ENCODE measurements at regions not wholly inside any gene's neighbourhood (a gene's known extent, or its start where the extent isn't known, plus 50 kb on each side); places are given as distances from the start of the nearest gene placed in this dataset.

DNA sequence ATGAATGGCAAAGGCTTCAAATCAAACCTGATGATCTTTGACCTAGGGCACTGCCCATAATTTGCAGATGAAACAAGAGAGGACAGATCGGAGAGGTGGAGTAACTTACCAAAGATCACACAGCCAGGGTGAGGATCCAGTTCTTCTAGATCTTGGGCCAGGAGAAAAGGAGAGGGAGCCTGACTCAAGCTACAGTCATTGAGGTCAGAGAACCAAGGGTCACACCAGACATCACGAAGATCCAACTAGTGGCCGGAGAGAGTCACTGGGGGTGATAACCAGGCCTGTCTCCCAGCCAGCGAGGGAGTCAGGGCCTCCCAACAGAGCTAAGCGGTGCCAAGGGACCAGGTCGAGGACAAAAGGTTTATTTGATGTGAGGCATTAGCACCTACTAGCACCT, 115.0 kb downstream of the RIPK4 start:
- no peak for DNase-seq

GRCh38 chr21:41651406-41651805, 115.4 kb downstream of the RIPK4 start:
- no peak for DNase-seq

GRCh38 chr21:41650526-41651145, 116.2 kb downstream of the RIPK4 start:
- no peak for DNase-seq

- no peak for DNase-seq
Measured at GRCh38 chr21:41648591-41649031, 118.2 kb downstream of the RIPK4 start.

DNA sequence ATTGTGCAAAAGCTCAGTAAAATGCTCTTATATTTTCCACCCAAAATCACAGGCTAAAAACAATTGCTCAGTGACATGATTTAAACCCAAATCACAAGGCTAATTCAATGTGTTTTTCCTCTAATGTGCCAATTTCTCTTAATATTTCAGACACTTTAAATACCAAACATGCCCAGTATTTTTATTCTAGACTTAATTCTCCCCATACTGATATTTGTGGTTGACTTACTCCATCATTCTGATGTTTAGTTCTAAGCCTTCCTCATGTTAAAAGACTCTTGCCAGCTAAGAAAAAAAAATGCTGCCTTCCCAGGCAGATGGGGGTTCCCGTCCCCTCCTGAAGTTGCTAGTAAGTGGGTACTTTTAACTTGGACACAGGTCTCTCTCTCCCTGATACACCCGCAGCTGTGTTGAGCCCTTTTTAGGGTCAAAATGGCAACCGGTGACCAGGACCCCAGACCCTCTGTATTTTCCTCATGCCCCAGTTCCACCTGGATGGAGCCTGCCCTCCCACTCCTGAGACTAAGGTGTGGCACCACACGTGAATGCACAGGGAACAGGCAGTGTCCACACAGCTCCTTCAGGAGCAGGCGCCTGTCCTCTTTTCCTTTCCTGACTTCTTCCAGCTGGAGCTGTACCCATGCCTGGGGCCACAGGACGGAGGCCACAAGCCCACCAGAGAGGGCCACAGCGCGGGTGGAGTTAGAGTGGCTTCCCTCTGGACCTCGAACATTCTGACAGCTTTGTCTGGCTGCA, 118.9 kb downstream of the RIPK4 start:
- DNase-seq: no peak

DNA sequence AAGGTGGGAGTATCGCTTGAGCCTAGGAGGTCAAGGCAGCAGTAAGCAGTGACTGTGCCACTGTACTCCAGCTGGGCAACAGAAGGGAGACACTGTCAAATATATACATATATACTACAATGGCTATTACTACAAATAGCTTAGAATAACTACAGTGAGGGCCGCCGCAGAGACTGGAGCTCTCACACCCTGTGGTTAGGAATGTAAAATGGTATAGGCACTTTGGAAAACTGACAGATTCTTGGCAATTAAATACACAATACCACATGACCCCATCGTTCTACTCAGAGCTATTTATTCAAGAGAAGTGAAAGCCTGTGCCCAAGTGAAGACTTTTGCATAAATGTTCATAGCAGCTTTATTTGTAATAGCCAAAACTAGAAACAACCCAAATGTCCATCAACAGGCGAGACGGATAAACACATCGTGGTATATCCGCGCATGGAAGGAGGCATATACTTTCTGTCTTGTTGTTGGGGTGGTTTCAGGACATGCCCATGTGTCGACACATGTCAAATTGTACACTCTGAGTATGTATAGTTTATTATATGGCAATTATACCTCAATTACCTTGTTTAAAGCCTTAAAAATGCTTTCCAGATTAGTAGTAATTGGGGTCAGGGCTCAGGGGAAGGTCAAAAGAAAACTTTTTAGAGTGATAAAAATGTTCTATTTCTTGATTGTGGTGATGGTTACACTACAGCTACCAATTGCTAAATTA, 123.4 kb downstream of the RIPK4 start:
- DNase-seq: no peak

DNA sequence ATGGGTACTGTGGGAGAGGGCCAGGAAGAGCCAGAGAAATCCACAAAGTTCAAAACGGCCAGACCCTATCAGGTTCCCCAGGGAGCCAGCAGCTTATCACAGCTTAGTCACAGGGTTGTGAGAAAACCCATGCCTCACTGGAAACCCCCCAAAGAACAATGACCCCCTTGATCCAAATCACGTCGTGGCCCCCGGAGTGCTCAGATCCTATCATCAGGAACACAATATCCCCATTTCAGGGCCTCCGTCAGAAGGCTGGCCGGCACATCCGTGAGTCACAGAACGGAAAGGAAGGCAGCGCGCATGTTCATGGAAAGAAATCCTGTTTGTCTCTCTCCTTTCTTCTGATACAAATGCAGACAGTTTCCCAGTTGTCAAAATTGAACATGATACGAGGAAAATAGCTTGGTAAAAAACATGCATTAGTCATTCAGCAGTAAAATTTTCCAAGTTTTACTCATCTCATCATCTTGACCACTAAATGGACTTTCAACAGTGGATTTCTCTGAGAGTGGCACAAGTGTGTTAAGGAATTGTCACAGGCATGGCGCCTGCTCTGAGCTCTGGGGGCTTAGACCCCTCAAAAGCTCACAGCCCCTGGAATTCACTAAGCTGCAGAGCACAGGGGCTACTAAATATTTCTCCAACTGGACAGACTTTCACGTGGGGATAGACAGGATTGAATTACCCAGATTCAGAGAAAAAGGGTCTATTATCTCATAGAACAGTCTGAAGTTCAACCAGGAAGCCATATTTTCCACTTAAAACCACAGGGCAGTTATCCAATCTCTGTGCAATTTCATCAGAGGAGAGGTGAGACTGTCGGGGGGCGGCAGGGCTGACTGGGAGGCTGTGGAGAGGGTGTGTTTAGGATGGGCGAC, 124.8 kb downstream of the RIPK4 start:
- DNase-seq: no peak

GRCh38 chr21:41641510-41641815, 125.4 kb downstream of the RIPK4 start:
- DNase-seq: no peak

GRCh38 chr21:41640748-41641509, 125.9 kb downstream of the RIPK4 start:
- no peak for DNase-seq

DNA sequence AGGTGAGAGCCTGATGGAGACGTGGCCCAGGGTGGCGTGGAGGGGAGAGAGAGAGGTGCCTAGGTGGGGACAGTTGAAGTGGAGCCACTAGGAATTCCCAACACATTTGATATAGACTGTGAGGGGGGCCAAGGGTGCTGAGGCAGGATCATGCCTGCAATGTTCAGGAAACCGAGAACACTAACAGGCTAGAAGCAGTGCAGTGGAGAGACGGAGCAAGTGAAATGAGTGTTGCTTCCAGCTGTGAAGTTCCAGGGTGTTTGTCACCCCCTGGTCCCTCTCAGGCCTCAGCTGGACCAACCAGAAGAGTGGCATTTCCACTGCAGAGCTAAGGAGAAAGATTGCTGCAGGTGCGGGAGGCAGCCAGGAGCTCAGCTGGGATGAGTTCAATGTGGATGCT, 127.1 kb downstream of the RIPK4 start:
- DNase-seq: no peak

GRCh38 chr21:41639336-41639735, 127.5 kb downstream of the RIPK4 start:
- no peak for DNase-seq

- DNase-seq: no peak
Measured at GRCh38 chr21:41638201-41638790, 128.6 kb downstream of the RIPK4 start.

DNA sequence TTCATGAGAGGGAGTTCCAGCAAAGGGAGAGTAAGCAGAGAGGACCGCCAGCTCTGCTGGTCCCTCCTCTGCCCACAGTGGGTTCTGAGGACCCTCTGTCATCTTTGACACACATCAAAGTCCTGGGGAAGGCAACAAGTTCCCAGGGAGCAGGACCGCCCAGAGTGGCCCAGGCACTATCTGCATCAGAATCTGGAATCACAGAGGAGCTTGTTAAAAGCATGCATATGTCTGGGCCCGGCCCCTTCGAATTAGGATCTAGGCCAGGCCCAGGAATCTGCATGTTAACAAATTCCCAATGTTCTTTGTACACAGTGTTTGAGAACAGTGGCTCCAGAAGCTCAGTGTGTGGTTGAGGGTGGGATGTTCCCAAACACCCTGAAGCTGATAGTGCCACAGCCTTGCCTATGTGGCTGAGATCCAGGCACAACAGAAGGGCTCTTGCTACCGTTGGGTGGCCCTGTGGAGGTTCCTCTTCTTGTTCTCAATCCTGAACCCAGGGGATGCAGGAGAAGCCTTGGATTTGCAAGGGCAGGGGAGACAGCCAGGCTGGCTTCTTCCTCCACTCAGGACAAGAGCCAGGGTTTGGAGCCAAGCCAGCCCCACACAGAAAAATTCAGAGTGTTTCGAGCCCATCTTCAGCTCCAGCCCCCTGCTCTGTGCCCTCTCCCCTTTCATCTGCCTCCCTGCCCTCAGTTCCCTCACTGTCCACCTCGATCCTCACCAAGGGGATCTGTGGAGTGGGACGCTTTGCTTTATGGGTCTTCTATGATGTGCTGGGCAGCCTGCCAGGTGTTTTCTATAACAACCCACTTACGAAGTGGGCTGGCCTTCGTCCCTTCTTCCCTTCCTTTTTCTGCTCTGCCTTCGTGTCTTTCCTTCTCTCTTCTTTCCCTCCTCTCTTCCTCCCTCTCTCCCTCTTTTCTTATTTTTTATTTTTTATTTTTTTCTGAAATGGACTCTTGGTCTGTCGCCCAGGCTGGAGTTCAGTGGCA, 129.0 kb upstream of the TMPRSS2 start:
- DNase-seq: no peak

- DNase-seq: no peak
Measured at GRCh38 chr21:41635874-41636273, 127.9 kb upstream of the TMPRSS2 start.

GRCh38 chr21:41634858-41635257, 126.9 kb upstream of the TMPRSS2 start:
- no peak for DNase-seq

- no peak for DNase-seq
Measured at GRCh38 chr21:41634211-41634694, 126.3 kb upstream of the TMPRSS2 start.

GRCh38 chr21:41633627-41634026, 125.7 kb upstream of the TMPRSS2 start:
- DNase-seq: no peak

DNA sequence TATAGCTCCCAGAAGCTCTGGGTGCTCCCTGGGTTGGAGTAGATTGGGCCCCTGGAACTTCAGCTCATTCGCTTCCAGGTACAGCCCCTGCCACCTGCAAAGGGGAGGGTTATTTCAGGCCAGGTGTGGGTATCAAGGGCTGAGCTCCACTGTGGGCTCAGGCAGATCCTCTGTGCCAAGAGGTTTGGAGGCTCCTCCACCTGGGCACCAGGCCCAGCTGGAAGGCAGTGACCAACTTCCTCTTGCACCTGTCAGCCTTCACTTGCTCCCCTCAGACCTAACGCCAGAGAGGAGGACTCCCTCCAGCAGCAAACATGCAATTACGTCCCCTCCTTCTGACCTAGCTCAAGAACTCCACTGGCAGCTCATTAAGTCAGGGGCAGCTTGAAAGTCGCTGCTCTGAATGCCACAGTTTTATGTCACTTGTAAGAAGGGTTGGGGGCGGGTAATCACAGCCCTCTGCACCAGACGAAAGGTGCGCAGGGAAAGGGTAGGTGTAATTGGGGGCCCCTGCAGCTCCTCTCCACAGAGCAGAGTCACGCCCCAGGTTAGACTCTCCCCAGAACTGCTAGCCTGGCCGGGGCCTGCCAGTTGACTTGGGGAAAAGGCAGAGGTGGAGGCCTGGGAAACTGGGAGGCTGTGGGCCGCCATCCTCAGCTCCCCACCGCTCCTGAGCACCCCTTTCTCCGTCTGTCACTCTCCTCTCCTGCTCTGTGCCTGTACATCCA, 125.0 kb upstream of the TMPRSS2 start:
- no peak for DNase-seq

DNA sequence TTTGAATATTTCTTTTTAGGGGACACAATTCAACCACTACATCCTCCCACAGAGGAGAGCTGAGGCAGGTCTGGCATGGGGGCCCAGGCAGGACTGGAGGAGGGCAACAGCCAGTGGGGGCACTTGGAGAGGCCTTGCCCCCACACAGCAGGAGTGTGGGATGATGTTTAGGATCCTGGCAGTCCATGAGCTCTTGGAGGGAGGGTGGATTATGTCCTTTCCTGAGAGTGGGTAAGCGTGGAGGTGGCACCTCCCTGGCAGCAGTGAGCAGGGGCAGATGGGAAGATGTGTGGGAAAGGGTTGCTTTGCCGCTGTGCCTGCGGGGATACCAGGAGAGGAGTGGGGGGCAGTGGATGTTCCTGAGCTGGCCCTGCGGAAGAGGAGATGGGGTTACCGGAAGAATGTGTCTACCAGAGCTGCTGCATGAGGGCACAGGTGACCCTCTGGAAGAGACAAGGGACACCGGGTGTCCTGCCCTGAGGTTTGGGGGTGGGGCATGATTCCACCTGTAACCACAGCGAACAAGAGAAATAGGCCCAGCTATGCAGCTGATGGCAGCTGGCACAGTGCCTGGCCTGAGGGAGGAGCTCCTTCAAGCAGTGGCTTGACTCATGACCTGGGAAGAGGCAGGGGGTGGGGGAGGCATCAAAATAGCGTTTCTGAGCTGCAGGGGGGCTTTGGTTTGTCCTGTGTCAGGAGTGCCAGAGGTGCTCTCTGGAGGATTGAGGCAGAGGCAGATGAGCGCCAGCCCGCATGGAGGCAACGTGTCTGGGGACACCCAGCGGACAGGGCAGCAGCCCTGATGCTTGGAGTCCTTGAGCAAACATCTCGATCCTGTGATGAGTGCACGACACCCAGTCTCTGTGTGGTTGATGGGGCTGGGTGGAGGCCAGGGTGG, 123.9 kb upstream of the TMPRSS2 start:
- no peak for DNase-seq
